ENCODE measurements at regions not wholly inside any gene's neighbourhood (a gene's known extent, or its start where the extent isn't known, plus 50 kb on each side); places are given as distances from the start of the nearest gene placed in this dataset.

DNA sequence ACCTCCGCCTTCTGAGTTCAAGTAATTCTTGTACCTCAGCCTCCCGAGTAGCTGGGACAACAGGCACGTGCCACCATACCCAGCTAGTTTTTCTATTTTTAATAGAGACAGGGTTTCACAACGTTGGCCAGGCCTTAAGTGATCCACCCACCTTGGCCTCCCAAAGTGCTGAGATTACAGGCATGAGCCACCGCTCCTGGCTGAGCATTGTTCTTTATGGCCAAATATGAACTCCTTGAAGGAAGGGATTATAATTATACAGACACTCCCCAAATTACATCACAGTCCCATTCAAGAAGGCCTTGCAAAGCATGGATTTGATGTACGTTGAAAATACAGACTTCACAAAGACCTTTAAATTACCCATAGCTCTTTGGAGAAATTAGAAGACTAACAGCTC lies 381.7 kb downstream of the TXNL1 start:
- intact Hi-C loops (cut with micrococcal nuclease), result no loop called here
- Histone ChIP-seq H3K9ac (ENCODE audit: low read depth, low read length) (no peak overlapping the region), H3K4ac (ENCODE audit: low read depth, low read length) (peak overlapping the region; percentile 48; the same call in 1 of the 2 replicates), H3K27ac (ENCODE audit: insufficient read depth, low read length) (no peak overlapping the region), H3K79me1 (ENCODE audit: low read depth in 1 of 2, low read length in 2 of 2) (no peaks in the 10 kb centered on the region), H3K9me1 (ENCODE audit: insufficient read depth, low read length) (no peaks in the 10 kb centered on the region; the same call in 1 of the 2 replicates), H3K36me3 (ENCODE audit: control insufficient read depth, insufficient read depth, low read length) (no peaks in the 10 kb centered on the region), H3K9me3 (ENCODE audit: control insufficient read depth, insufficient read depth, low read length) (no peaks in the 10 kb centered on the region), H3K4me1 (ENCODE audit: control insufficient read depth, insufficient read depth, low read length) (peaks cover 5% of the 10 kb centered on the region; the same call in 1 of the 2 replicates), H3K4me2 (ENCODE audit: low read depth, low read length) (peak overlapping the region; percentile 39; the same call in 1 of the 2 replicates), H4K20me1 (ENCODE audit: insufficient read depth, low read length) (no peaks in the 10 kb centered on the region), H2BK20ac (ENCODE audit: low read depth, low read length) (peak overlapping the region; percentile 43; the same call in 1 of the 2 replicates), H4K91ac (ENCODE audit: insufficient read depth, low read depth, low read length) (no peak overlapping the region), H2BK120ac (ENCODE audit: low read depth, low read length) (0 out of 2 replicates have a peak overlapping the region, but pooled peaks have one; percentile 1), H3K23ac (ENCODE audit: low read depth, low read length) (no peak overlapping the region), H3K18ac (ENCODE audit: low read depth, low read length) (peak overlapping the region; percentile 53), H2AK5ac (ENCODE audit: low read depth, low read length) (0 out of 2 replicates have a peak overlapping the region, but pooled peaks have one; percentile 7), H2AK9ac (replicated peaks; ENCODE audit: low read depth, low read length, poor library complexity) (no peak overlapping the region), H3K27me3 (ENCODE audit: control insufficient read depth, insufficient read depth, low read length) (no peaks in the 10 kb centered on the region), H2AFZ (replicated peaks; ENCODE audit: low read length, poor library complexity) (no peak overlapping the region), H4K5ac (ENCODE audit: low read depth, low read length) (peak overlapping the region; percentile 44; the same call in 1 of the 2 replicates), H3K4me3 (ENCODE audit: insufficient read depth, low read depth, low read length) (no peak overlapping the region), H4K8ac (ENCODE audit: low read depth in 2 of 2, low read length in 2 of 2) (peak overlapping the region in 1 of 2 experiments; percentile 14; a peak in 1 of 4 replicates), H2BK15ac (ENCODE audit: low read depth, low read length) (peak overlapping the region; percentile 5; the same call in 2 of the 3 replicates), H2BK5ac (ENCODE audit: low read depth, low read length, poor library complexity, severe bottlenecking) (peak overlapping the region; percentile 79), H3K56ac (ENCODE audit: extremely low read depth, insufficient read depth, low read length) (no peak overlapping the region), H3K14ac (replicated peaks; ENCODE audit: low read depth, low read length) (0 out of 2 replicates have a peak overlapping the region, but pooled peaks have one; percentile 10)
- no peak for ATAC-seq (ENCODE audit: low read depth)
- CTCF ChIA-PET, result no interaction called here
- TF ChIP-seq MAZ (IDR thresholded peaks at IDR 0.05; ENCODE audit: borderline replicate concordance, low read depth, low read length), result no peak
- TF ChIP-seq MXI1 (IDR thresholded peaks at IDR 0.05; ENCODE audit: borderline replicate concordance, low read depth, low read length), result no peak
- TF ChIP-seq RCOR1 (IDR thresholded peaks at IDR 0.05; ENCODE audit: insufficient replicate concordance, low read length), result no peak
- TF ChIP-seq, protein P1, sequence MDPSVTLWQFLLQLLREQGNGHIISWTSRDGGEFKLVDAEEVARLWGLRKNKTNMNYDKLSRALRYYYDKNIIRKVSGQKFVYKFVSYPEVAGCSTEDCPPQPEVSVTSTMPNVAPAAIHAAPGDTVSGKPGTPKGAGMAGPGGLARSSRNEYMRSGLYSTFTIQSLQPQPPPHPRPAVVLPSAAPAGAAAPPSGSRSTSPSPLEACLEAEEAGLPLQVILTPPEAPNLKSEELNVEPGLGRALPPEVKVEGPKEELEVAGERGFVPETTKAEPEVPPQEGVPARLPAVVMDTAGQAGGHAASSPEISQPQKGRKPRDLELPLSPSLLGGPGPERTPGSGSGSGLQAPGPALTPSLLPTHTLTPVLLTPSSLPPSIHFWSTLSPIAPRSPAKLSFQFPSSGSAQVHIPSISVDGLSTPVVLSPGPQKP (IDR thresholded peaks at IDR 0.05; ENCODE audit: borderline replicate concordance, low read depth, low read length), result no peak
- no peak for TF ChIP-seq NFE2L2 (IDR thresholded peaks at IDR 0.05; ENCODE audit: low read depth, low read length)
- no peak for TF ChIP-seq FOS (IDR thresholded peaks at IDR 0.05; ENCODE audit: low read depth, low read length)
- TF ChIP-seq RAD21 (IDR thresholded peaks at IDR 0.05; ENCODE audit: low read length), result no peak
- TF ChIP-seq SMC3 (IDR thresholded peaks at IDR 0.05; ENCODE audit: low read depth, low read length), result no peak
- TF ChIP-seq MAFK (IDR thresholded peaks at IDR 0.05; ENCODE audit: low read depth, low read length), result no peak
- TF ChIP-seq BHLHE40 (IDR thresholded peaks at IDR 0.05; ENCODE audit: low read depth, low read length), result no peak
- TF ChIP-seq, protein P2, sequence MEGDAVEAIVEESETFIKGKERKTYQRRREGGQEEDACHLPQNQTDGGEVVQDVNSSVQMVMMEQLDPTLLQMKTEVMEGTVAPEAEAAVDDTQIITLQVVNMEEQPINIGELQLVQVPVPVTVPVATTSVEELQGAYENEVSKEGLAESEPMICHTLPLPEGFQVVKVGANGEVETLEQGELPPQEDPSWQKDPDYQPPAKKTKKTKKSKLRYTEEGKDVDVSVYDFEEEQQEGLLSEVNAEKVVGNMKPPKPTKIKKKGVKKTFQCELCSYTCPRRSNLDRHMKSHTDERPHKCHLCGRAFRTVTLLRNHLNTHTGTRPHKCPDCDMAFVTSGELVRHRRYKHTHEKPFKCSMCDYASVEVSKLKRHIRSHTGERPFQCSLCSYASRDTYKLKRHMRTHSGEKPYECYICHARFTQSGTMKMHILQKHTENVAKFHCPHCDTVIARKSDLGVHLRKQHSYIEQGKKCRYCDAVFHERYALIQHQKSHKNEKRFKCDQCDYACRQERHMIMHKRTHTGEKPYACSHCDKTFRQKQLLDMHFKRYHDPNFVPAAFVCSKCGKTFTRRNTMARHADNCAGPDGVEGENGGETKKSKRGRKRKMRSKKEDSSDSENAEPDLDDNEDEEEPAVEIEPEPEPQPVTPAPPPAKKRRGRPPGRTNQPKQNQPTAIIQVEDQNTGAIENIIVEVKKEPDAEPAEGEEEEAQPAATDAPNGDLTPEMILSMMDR (conservative IDR thresholded peaks at IDR 0.05; ENCODE audit: low read depth, low read length), result no peak
- no peak for TF ChIP-seq POLR2A (IDR thresholded peaks at IDR 0.05; ENCODE audit: low read depth, low read length)
- in situ Hi-C loops (cut with MboI; ENCODE audit: low sequenced_read_pairs), result no loop called here
- no peak for DNase-seq
- WGBS, 2 experiments (ENCODE audit: extremely low coverage in 2 of 2, insufficient read length in 1 of 2), result no CpG with 5 or more reads among the region's 6 CpGs
- BruUV-seq (replicated peaks), result no TSS peak
- POLR2A ChIA-PET (ENCODE audit: unreplicated experiment), result no interaction called here
- dilution Hi-C loops (cut with HindIII; ENCODE audit: low sequenced_read_pairs, unreplicated experiment), result no loop called here

Measured in IMR-90 (cell line).